HEK293 (cell line): ENCODE measurements at regions not wholly inside any gene's neighbourhood (a gene's known extent, or its start where the extent isn't known, plus 50 kb on each side); places are given as distances from the start of the nearest gene placed in this dataset.

Source experiments
- CTCF ChIA-PET: fragments of 350-600 bp; formaldehyde crosslinking; extraction: SDS; loops from one replicate; lab custom pipeline; 2021; ENCODE audit warnings: antibody characterized with exemption; lab: Yijun Ruan, JAX
- POLR2A ChIA-PET: fragments of 300-600 bp; formaldehyde crosslinking; extraction: SDS; loops from one replicate; lab custom pipeline; 2020; ENCODE audit warnings: antibody characterized with exemption, inconsistent platforms; lab: Yijun Ruan, JAX
- H3K27ac ChIP-seq: fragments of 200-500 bp; sonication (Bioruptor generic); 2 replicates; pipeline ENCODE4 v1.5.1; 2014; ENCODE audit warnings: low read depth, low read length, control low read depth, inconsistent platforms; ENCODE audit errors: extremely low read depth
- H3K36me3 ChIP-seq, 2 experiments: fragments of 200-500 bp in 1 of 2; sonication (Bioruptor generic) in 1 of 2; 1 replicate in 1 of 2; 2 replicates in 1 of 2; pipeline ENCODE4 v1.5.1; 2014 to 2017; ENCODE audit warnings: inconsistent platforms in 2 of 2, low read length in 2 of 2; ENCODE audit not compliant: control insufficient read depth in 2 of 2, insufficient read depth in 1 of 2
- H3K4me1 ChIP-seq: fragments of 200-500 bp; sonication (Bioruptor generic); 2 replicates; pipeline ENCODE4 v1.5.1; 2014; ENCODE audit warnings: mild to moderate bottlenecking, low read length, inconsistent platforms; ENCODE audit not compliant: control insufficient read depth, insufficient read depth
- H3K4me3 ChIP-seq: 2 replicates; pipeline ENCODE4 v1.5.1; 2011; ENCODE audit warnings: low read depth, mild to moderate bottlenecking, control low read depth, low read length, moderate library complexity
- H3K9me3 ChIP-seq: fragments of 200-500 bp; sonication (Bioruptor generic); 2 replicates; pipeline ENCODE4 v1.5.1; 2014; ENCODE audit warnings: low read depth, low read length, inconsistent platforms; ENCODE audit not compliant: control insufficient read depth, insufficient read depth
- EGR2 ChIP-seq: fragments of 450-650 bp; formaldehyde crosslinking; IDR thresholded peaks from 2 replicates; pipeline ENCODE4 v1.5.1; 2016; ENCODE audit warnings: low read depth, missing biosample characterization, missing genetic modification characterization
- GLIS1 ChIP-seq: fragments of 450-650 bp; formaldehyde crosslinking; IDR thresholded peaks from 2 replicates; pipeline ENCODE4 v1.5.1; 2016; ENCODE audit warnings: missing biosample characterization, missing genetic modification characterization
- PRDM6 ChIP-seq: fragments of 450-650 bp; formaldehyde crosslinking; IDR thresholded peaks from 2 replicates; pipeline ENCODE4 v1.5.1; 2017; ENCODE audit warnings: missing biosample characterization, missing genetic modification characterization
- ZBTB49 ChIP-seq: fragments of 450-650 bp; formaldehyde crosslinking; IDR thresholded peaks from 2 replicates; pipeline ENCODE4 v1.5.1; 2016; ENCODE audit warnings: missing biosample characterization, missing genetic modification characterization, low read depth
- ZFHX2 ChIP-seq: fragments of 450-650 bp; formaldehyde crosslinking; conservative IDR thresholded peaks from 2 replicates; pipeline ENCODE4 v1.5.1; 2016; ENCODE audit warnings: missing biosample characterization, missing genetic modification characterization
- ZNF138 ChIP-seq: fragments of 450-650 bp; formaldehyde crosslinking; IDR thresholded peaks from 2 replicates; pipeline ENCODE4 v1.5.1; 2016; ENCODE audit warnings: missing biosample characterization, missing genetic modification characterization, borderline replicate concordance
- ZNF239 ChIP-seq: fragments of 450-650 bp; formaldehyde crosslinking; IDR thresholded peaks from 2 replicates; pipeline ENCODE4 v1.5.1; 2016; ENCODE audit warnings: missing biosample characterization, missing genetic modification characterization
- ZNF658 ChIP-seq: fragments of 450-650 bp; formaldehyde crosslinking; IDR thresholded peaks from 2 replicates; pipeline ENCODE4; 2016; ENCODE audit warnings: missing biosample characterization, missing genetic modification characterization
- TF ChIP-seq, protein P1 (sequence below): fragments of 450-650 bp; formaldehyde crosslinking; IDR thresholded peaks from 2 replicates; pipeline ENCODE4 v1.5.1; 2016; ENCODE audit warnings: missing biosample characterization, missing genetic modification characterization
- TF ChIP-seq, protein P2 (sequence below): fragments of 450-650 bp; formaldehyde crosslinking; IDR thresholded peaks from 2 replicates; pipeline ENCODE4 v1.5.1; 2017; ENCODE audit warnings: missing biosample characterization, mild to moderate bottlenecking, missing genetic modification characterization, moderate library complexity
- TF ChIP-seq, protein P3 (sequence below): fragments of 450-650 bp; IDR thresholded peaks from 2 replicates; pipeline ENCODE4 v1.5.1; 2018; ENCODE audit warnings: missing biosample characterization, missing genetic modification characterization

DNA sequence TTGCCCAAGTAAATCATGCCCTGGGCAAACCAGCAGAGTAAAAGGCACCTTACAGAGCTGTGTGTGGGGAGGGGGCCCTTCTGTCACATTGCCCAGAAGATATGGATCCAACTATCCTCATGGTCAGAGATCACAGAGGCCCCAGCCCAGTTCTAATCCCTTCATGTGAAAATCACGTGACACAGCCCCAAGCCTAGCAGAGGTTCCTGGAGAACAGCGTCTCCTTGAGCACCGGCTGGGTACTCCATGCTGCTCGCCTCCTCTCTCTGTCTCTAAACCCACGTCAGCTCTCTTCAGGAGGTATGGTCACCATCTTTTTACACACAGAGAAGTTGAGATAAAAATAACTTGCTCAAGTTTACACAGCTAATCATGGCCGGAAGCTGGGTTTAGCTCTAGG is 230.2 kb downstream of the ANKRD60 start (continued):
- no peak for TF ChIP-seq ZNF239 (tag by site-specific recombination)
- no peak for TF ChIP-seq ZNF138 (tag by site-specific recombination)
- no peak for TF ChIP-seq ZBTB49 (tag by site-specific recombination)

GRCh38 chr20:57996936-57997890 is 231.2 kb downstream of the ANKRD60 start:
- ChIA-PET CTCF (interaction anchor here (0.6 to 1.1 kb wide), 3 partner anchors 28 to 90 kb away, joined by 3 to 5 read pairs (median 3); no protein-coding TSS in a partner anchor), POLR2A (no interaction called here)
- TF ChIP-seq, protein P1, sequence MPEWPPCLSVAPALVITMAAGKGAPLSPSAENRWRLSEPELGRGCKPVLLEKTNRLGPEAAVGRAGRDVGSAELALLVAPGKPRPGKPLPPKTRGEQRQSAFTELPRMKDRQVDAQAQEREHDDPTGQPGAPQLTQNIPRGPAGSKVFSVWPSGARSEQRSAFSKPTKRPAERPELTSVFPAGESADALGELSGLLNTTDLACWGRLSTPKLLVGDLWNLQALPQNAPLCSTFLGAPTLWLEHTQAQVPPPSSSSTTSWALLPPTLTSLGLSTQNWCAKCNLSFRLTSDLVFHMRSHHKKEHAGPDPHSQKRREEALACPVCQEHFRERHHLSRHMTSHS (tag by site-specific recombination): no peak
- TF ChIP-seq, protein P2, sequence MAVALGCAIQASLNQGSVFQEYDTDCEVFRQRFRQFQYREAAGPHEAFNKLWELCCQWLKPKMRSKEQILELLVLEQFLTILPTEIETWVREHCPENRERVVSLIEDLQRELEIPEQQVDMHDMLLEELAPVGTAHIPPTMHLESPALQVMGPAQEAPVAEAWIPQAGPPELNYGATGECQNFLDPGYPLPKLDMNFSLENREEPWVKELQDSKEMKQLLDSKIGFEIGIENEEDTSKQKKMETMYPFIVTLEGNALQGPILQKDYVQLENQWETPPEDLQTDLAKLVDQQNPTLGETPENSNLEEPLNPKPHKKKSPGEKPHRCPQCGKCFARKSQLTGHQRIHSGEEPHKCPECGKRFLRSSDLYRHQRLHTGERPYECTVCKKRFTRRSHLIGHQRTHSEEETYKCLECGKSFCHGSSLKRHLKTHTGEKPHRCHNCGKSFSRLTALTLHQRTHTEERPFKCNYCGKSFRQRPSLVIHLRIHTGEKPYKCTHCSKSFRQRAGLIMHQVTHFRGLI (tag by site-specific recombination): peak; percentile 73; the same call in 1 of the 2 replicates
- TF ChIP-seq EGR2 (peak; percentile 64), ZFHX2 (peak; percentile 66), GLIS1 (peak; percentile 33; the same call in 1 of the 2 replicates)
- TF ChIP-seq, protein P3, sequence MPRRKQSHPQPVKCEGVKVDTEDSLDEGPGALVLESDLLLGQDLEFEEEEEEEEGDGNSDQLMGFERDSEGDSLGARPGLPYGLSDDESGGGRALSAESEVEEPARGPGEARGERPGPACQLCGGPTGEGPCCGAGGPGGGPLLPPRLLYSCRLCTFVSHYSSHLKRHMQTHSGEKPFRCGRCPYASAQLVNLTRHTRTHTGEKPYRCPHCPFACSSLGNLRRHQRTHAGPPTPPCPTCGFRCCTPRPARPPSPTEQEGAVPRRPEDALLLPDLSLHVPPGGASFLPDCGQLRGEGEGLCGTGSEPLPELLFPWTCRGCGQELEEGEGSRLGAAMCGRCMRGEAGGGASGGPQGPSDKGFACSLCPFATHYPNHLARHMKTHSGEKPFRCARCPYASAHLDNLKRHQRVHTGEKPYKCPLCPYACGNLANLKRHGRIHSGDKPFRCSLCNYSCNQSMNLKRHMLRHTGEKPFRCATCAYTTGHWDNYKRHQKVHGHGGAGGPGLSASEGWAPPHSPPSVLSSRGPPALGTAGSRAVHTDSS (tag by site-specific recombination): no peak
- Histone ChIP-seq H3K4me3 (no peak overlapping the region), H3K36me3 (no peaks in the 10 kb centered on the region), H3K4me1 (peaks cover 3% of the 10 kb centered on the region; the same call in 1 of the 2 replicates), H3K27ac (no peak overlapping the region), H3K9me3 (no peaks in the 10 kb centered on the region)

DNA sequence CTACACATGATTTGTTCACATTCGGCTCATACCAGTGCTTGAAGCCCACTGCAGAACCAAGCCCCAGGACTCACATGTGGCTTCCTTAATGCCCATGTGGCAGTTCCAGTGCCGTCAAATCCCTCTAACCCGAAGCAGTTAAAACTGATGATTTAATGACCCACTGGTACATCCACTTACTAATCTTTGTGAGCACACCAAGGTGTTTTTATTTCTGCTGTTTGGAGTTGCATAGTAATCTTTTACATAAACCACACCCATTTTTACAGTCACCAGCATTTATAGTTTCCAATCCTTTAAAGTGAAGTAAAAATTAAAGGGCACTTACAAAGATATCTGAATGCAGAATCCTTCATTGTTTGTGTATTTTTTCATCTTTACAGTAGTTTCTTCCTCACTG is 232.0 kb downstream of the ANKRD60 start:
- Histone ChIP-seq H3K4me1 (peaks cover 3% of the 10 kb centered on the region; the same call in 1 of the 2 replicates), H3K36me3 (no peaks in the 10 kb centered on the region), H3K4me3 (no peak overlapping the region), H3K27ac (no peak overlapping the region), H3K9me3 (no peaks in the 10 kb centered on the region)
- TF ChIP-seq PRDM6 (0 out of 2 replicates have a peak, but pooled peaks have one; percentile 23), ZNF658 (no peak)
- POLR2A ChIA-PET: no interaction called here
- CTCF ChIA-PET: no interaction called here
